HG02852 (cell line): ENCODE measurements at regions not wholly inside any gene's neighbourhood (a gene's known extent, or its start where the extent isn't known, plus 50 kb on each side); places are given as distances from the start of the nearest gene placed in this dataset.
A peak's percentile ranks its signal among the peaks of the same experiment; 100 is the strongest.
"Not testable (repeated sequence)": the region's sequence is repeated elsewhere in the genome, so short reads cannot be mapped to it uniquely, and the experiment has no call there.

Source experiments
- ATAC-seq: cut with Tn5 transposase; IDR thresholded peaks from one replicate; pipeline ENCODE4 v1.9.1; 2021; ENCODE audit warnings: mild to moderate bottlenecking, moderate library complexity; ENCODE audit not compliant: unreplicated experiment

DNA sequence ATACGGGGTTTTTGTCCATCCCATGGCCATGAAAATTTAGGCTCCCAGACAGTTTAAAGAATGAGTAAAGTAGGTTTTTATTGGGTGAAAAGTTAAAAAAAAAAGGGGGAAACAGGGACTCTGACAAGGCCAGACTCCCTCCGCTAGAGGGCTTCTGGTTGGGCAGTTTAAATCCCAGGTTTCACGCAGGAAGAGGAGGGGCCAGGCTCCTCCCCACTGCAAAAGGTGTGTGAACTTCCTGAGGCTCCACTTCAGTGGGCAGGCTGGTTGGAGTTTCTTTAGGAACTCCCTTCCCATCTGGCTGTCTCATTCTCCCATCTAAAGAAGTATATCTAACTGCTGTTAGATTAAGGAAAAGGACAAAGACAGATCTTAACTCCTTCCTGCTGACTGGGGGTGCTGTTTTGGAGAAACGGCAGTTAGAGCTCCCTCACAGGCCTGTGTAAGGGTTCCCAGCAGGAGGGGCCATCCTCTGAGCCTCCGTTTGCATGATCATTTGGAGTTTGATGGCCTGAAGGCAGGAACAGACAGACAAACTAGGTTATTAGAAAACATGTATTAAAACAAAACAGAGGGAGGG lies 1160.7 kb downstream of the CNTNAP5 start:
- no peak for ATAC-seq

DNA sequence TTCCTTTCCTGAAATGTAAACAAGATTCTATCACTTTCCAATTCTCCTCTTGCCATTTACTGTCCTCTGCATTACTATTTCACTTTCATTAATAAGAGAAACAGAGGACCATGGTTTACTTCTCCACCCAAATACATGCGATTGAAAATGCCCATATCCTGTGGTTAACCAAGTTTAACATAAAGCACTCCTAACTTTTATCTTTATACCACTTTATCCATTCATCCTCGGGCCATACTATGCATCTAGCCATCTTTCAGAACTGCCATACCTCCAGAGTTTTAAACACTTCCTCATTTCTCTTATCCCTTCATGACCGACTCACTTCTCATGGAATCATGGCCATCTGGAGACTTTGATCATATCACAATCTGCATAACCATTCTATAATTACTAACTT lies 1182.3 kb downstream of the CNTNAP5 start:
- ATAC-seq: no peak

DNA sequence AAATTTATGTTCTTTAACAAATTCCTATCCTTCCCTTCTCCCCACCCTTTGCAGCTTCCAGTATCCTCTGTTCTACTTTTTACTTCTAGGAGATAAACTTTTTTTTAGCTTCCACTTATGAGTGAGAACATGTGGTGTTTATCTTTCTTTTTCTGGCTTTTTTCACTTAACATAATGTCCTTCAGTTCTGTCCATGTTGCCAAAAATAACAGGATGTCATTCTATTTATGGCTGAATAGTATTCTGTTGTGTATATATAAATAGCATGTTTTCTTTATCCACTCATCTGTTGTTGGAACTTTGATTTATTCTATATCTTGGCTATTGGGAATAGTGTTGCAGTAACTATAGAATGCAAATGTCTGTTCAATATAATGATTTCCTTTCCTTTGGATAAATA lies 1191.2 kb downstream of the CNTNAP5 start:
- no peak for ATAC-seq

DNA sequence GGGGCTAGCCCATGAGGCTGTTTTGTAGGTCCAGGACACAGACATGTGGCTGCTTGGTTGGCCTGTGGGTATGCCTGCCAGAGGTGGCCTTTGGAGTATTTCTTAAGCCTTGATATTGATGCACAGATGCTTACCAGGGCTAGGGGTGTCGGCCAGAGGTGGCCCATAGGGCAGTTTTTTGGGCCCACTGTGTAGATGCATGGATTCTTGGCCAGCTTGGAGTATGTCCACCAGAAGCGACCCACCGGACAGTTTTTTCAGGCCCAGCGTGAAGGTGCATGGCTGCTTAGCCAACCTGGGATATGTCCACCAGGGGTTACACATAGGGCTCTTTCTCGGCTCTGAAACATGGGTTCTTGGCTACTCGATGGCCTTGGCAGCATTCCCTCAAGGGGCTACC lies 1199.1 kb downstream of the CNTNAP5 start:
- no peak for ATAC-seq

DNA sequence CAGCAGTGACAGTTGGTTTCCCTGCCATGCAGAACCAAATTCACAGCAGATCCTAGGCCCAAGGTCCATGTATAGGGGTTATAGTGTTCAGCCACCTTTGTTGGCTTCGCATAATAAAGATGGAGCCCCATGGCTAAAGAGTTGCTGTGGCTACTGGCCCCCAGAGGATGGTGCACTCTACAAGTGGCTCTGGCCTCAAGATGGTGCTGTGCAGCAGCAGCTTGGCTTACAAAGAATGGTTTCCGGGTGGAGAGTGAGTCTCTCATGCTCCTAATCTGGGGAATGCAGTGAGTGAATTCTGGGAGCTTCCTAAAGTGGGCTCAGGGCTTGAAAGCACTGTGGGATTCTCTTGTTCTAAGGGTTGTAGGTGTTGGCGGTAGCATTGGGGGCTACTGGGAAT lies 1199.7 kb downstream of the CNTNAP5 start:
- peak; percentile 44 for ATAC-seq

DNA sequence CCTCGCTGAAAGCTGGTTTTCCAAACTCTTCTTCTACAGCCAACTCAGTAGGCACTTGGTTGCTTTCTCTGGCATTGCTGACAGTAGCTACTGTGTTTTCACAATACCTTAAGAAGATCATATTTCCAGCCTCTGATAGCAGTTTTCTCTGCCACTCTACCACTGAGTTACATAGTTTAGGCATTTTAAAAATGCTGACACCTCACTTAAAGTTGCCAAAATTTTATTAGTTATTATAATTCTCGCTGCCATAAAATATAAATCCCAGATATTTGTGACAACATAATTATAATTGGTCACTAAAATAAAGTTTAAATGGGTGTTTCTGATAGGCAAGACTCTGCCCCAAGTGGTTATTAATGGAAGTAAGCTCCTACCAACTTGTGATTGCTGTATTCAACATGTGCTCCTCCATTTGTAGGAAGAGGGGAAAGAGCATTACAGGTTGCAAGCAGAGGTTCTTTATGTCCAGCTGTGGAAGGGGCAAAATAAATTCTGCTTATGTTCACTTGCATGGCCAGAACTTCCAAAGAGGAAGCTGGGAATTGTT lies 1202.8 kb downstream of the CNTNAP5 start:
- no peak for ATAC-seq

DNA sequence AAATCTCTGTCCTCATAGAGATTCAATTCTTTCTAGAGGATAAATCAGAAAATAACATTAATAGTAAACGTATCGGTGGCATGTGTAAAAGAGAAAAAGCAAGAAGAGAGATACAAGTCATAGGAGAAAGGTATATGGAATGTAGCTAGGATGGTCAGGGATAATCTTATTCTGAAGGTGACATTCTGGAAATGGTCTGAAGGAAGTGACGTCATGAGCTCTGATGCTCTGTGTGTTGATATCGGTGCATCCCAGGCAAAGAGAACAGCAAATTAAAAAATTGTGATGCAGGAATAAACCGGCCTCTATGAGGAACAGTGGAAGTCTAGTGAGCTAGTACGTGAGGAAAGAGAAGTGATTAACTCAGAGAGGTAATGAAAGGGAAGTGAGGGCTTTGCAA lies 1215.8 kb downstream of the CNTNAP5 start:
- no peak for ATAC-seq

DNA sequence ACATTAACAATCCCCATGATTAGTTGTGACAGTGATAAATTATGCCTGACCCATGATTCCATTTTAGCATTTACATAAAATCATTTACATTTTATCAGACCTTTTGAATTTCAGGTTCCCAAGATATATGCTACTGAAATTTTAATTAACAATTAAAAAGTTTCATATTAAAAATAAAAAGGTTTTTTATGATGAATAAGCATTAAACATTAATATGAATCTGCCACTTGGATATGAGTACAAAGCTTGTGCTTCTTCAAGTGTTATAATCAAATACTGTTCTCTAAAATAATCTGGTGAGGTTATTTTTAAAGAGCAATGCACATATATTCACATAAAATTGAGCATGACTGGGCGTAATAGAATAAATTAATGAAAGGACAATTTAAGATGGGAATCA lies 1218.0 kb downstream of the CNTNAP5 start:
- ATAC-seq: no peak

DNA sequence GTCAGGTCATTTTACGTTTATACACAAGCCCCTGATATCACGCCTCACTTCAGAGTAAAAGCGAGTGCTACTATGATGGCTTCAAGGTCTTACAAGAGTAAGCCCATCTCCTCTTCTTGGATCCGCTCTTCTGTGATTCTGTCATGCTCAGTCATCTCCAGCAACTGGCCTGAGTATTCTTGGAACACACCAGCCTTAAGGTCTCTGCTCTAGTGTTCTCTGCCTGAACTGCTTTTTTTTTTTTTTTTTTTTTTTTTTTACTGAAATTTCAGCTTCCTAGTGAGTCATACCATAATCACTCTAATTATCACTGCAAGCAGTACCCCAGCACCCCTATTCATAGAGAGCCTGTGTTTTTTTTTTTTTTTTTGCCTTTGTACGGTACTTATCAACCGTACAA lies 1228.9 kb downstream of the CNTNAP5 start:
- ATAC-seq: no peak

DNA sequence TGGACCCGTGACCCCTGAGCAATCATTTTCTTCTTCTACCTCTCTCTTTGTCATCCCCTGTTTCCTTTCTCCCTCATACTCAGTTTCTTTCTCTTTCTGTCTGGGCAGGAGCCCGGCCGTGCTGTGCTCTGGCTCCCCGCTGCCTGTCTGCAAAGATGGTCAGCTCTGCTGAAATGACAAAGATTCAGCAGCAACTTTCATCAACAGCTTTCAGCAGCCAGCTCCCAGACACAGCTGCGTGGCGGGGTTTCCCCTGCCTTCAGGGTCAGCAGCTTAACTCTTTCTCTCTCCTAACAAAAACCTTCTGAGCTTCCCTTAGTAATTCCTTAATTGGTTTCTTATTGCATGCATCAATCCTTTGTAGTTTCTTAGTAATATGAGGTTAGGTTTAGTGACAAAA lies 1234.4 kb downstream of the CNTNAP5 start:
- peak; percentile 70 for ATAC-seq

DNA sequence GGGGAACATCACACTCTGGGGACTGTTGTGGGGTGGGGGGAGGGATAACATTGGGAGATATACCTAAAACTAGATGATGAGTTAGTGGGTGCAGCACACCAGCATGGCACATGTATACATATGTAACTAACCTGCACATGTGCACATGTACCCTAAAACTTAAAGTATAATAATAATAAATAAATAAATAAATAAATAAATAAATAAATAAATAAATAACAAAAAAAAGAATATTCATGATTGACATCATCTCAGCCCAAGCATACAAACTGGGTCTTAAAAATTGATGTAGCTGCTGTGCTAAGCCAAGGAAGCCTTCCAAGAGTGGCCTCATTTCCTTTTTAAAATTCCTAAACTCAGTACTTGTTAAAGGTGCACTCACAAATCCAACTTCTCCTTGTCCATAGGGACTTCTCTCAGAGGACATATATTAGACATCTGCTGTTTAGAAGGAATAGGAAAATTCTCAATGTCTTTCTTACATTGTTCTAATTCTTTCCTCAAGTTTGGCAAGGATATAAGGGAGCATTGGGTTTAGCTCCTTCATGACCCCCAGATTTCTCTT lies 1235.4 kb downstream of the CNTNAP5 start:
- ATAC-seq: not testable (repeated sequence)

DNA sequence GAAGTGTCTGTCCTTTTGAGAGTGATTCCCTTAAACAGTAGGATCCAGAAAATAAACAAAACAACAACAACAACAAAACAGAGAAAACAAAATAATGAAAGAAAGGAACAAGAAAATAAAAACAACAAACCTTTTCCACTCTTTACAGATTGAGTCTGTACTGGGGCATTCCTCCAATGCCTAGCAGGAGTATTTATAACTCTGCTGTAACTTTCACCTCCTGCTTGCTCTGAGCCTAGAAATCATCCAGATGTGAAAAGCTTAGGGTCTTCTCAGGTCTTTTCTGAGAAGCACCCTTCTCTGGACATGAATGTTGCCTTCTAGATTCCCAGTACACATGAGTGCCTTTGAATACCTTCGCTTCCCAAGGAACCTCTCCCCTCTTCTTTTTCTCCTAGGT lies 1239.4 kb downstream of the CNTNAP5 start:
- ATAC-seq: peak; percentile 57

DNA sequence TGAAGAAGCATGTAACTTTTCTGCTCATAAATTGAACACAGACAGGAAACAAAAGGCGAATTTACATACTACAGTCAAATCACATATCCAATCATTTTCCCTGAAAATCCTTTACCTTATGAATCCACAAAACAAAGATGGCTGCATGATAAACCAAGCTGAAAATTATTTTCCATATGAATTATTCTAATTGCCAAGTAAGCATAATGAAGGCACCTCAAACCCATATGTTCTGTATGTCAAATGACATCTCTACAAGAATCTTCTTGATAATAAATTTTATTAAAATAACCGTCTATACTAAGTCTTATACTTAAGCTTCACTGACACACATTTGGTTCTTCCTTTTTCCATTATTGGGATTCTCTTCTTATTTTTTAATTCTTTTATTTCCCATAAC lies 1242.6 kb downstream of the CNTNAP5 start:
- no peak for ATAC-seq

DNA sequence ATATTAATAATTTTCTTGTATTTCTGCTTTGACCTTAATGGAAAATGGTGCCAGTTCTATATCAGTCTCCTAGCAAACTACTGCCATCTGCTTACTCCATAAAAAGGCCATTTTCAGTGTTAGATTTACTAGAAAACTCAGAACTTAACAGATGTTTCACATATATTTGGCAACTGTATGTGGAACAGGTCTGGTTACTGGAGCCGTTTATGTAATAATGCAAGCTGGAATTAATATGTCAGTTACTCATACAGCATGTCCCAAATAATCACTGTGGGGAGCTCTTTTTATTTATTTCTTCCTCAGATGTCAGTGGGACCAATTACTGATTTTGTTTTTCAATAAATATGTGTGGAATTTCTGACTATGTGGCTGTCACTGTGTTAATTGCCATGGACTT lies 1247.6 kb downstream of the CNTNAP5 start:
- ATAC-seq: no peak

DNA sequence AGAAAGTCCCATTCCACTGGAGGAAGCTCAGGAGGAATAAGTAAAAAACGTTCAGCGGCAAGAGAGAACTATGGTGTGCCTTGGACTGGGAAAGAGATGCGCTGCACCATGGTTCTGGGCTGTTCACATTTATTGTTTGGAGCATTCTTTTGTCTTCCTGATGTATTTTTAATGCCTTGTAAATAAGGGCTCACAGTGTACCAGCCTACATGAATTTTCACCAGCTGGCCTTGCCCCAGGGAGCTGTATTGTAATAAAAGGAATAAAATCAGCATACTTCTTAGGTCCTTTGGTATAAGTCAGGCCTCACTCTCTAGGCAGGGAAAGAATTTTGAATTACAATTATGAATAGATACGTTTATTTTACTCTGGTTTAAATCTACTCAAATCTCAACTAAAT lies 1249.6 kb downstream of the CNTNAP5 start:
- ATAC-seq: no peak

DNA sequence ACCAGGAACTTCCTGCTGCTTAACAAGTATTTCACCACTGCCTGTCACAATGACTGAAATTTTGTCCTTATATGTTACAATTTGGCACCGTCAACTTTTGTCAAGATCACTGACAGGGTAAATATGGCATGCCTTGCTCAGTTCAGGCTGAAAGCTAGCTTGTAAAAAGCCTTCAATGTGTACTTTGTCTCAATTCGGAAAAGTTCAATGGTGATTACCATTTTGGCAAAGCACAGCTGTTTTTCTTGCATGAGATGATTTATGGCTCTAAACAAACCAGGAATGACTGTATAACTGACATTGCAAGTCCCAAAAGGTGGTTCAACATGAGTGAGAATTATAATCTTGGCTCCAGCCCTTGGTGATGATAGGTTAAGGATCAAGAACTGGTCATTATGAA lies 1255.2 kb downstream of the CNTNAP5 start:
- no peak for ATAC-seq

DNA sequence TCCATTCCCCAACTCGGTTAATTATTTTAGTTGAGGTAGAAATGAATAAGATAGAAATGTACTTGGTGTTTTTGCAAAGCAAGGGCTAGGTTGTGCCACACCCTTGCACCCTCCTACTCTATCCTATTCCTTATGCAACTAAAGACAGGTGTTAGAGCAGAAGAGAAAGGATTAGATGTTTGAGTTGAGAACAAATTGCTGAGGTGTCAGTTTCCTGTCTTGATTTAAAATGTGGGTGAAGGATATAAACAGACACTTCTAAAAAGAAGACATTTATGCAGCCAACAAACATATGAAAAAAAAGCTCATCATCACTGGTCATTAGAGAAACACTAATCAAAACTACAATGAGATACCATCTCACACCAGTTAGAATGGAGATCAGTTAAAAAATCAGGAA lies 1256.2 kb downstream of the CNTNAP5 start:
- ATAC-seq: no peak

DNA sequence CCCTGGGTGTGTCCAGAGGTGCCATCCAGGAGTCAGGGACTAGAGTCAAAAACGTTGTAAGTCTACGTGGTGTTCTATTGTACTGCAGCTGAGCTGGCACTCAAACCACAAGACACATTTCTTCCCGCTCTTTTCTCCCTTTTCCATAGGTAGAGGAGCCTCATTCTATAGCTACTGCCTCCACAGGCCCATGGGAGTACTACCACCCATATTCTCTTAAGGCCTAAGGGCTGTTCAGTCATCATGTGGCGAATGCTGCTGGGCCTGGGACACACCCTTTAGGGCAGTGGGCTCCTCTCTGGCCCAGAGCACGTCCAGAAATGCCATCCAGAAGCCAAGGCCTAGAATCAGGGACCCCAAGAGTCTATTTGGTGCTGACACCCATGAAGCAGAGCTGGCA lies 1271.7 kb downstream of the CNTNAP5 start:
- ATAC-seq: no peak

DNA sequence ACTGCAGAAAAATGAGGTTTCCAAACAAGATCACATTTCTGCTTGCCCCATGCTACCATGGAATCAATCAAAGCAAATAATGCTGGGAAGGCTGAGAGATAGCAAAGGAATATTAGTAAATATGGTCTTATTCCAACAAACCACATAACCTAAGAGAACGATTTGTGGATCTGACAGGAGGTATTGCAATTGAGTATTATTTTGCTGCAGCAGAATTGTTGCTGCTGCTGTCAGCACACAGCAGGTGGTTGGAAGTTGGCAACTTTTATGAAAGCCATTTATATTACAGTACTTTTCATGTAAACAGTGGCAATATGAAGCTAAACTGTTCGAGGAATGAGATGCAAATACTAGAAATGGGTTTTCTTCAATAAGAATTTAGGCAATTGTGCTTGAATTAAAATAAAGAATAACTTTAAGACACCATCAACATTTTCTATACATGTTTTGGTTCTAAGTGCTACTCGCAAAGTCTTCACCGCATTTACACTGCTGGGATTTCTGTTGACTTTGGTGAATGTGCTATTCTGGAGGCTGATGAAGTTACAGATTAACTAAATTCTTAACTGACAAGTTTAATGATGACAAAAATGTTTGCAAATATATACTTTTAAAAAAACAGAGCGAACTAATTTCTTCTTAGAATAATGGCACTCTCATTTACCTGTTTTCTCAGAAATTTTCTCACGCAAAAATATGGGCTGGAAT lies 1285.7 kb downstream of the CNTNAP5 start:
- no peak for ATAC-seq

DNA sequence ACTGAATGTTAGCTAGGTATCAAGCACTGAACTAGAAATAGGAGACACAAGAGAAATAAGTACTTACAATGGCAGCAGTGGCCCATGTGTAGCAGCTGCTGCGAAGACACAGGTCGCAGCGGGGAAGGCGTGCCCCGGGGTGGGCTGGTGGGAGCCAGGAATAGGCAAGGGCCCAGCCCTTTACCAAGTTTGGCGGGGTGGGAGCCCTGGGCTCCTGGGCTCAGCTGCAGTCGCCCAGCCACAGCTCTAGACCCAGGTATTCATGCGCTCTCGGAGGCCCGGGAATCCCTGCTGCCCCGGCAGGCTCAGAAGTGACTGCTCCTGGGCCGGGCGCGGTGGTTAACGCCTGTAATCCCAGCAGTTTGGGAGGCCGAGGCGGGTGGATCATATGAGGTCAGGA lies 1287.3 kb downstream of the CNTNAP5 start:
- no peak for ATAC-seq

DNA sequence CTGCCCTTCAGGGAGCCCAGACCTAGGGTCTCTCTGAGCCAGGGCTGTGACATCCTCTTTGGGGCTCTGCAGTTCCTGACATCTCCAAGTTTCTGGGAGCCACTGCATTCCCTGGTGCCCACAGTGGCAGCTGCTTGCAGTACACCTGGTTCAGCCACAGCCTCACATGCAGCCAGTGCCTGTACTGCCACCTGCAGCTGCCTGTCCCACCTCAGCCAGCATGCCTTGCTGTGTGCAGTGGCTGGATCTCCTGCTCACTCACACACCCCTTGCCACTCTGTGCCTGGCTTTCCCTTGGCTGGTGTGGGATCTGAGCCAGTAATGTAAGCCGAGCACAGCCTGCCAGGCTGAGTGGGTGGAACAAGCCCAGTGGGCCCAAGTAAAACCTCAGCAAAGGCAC lies 1288.7 kb downstream of the CNTNAP5 start:
- no peak for ATAC-seq

DNA sequence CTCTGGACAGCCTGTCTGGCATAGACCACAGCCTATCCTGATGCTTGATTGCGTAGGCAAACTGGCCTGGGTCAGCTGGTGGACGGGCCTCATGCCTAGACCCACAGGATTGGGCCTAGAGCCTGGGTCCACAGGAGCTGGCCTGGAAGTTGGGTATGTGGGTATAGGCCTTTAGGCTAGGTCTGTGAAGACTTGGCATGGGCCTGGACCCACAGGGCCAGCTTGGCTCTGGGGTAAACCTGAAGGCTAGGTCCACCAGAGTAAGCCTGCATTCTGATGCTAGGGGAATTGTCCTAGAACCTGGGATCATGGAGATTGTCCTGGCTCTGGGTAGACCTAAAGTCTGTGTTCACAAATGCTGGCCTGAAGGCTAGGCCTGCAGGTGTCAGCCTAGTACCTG lies 1293.7 kb downstream of the CNTNAP5 start:
- no peak for ATAC-seq
